KMS-11 (cell line): ENCODE measurements at regions not wholly inside any gene's neighbourhood (a gene's known extent, or its start where the extent isn't known, plus 50 kb on each side); places are given as distances from the start of the nearest gene placed in this dataset.

Source experiments
- H2AFZ ChIP-seq: fragments of 200-600 bp; sonication (generic); 2 replicates; pipeline ENCODE4 v1.6.1; 2016; ENCODE audit warnings: antibody characterized with exemption, mixed run types, low read depth
- H3K27ac ChIP-seq: fragments of 200-600 bp; sonication (generic); 2 replicates; pipeline ENCODE4 v1.6.1; 2016; ENCODE audit warnings: mild to moderate bottlenecking, mixed run types
- H3K27me3 ChIP-seq: fragments of 200-600 bp; sonication (generic); 2 replicates; pipeline ENCODE4 v1.6.1; 2017; ENCODE audit warnings: mild to moderate bottlenecking, low read depth, mixed run types, moderate library complexity; ENCODE audit not compliant: insufficient read depth
- H3K36me3 ChIP-seq: fragments of 200-600 bp; sonication (generic); 2 replicates; pipeline ENCODE4 v1.6.1; 2017; ENCODE audit warnings: mild to moderate bottlenecking, mixed run types; ENCODE audit not compliant: insufficient read depth
- H3K4me1 ChIP-seq: fragments of 200-600 bp; sonication (generic); 2 replicates; pipeline ENCODE4 v1.6.1; 2016; ENCODE audit warnings: mild to moderate bottlenecking, low read depth, mixed run types; ENCODE audit not compliant: poor library complexity, severe bottlenecking
- H3K4me2 ChIP-seq: fragments of 200-600 bp; sonication (generic); 2 replicates; pipeline ENCODE4 v1.7.0; 2016; ENCODE audit warnings: mild to moderate bottlenecking, mixed run types
- H3K4me3 ChIP-seq: fragments of 200-600 bp; sonication (generic); IDR thresholded peaks from 2 replicates; pipeline ENCODE4 v1.6.1; 2017; ENCODE audit warnings: low read depth, low read length, mixed read lengths; ENCODE audit not compliant: insufficient read depth
- H3K79me2 ChIP-seq: fragments of 200-600 bp; sonication (generic); 2 replicates; pipeline ENCODE4 v1.6.1; 2016; ENCODE audit warnings: low read depth, mixed run types; ENCODE audit not compliant: insufficient read depth
- H3K9ac ChIP-seq: fragments of 200-600 bp; sonication (generic); 2 replicates; pipeline ENCODE4 v1.6.1; 2016; ENCODE audit warnings: mild to moderate bottlenecking, mixed run types
- H4K20me1 ChIP-seq: fragments of 200-600 bp; sonication (generic); 2 replicates; pipeline ENCODE4 v1.6.1; 2016; ENCODE audit warnings: mild to moderate bottlenecking, mixed run types; ENCODE audit not compliant: insufficient read depth
- TF ChIP-seq, protein P1 (sequence below): fragments of 200-600 bp; sonication (generic); conservative IDR thresholded peaks from 2 replicates; pipeline ENCODE4 v1.6.1; 2017; ENCODE audit warnings: low read depth, mild to moderate bottlenecking, antibody characterized with exemption, low read length, moderate library complexity, mixed read lengths

DNA sequence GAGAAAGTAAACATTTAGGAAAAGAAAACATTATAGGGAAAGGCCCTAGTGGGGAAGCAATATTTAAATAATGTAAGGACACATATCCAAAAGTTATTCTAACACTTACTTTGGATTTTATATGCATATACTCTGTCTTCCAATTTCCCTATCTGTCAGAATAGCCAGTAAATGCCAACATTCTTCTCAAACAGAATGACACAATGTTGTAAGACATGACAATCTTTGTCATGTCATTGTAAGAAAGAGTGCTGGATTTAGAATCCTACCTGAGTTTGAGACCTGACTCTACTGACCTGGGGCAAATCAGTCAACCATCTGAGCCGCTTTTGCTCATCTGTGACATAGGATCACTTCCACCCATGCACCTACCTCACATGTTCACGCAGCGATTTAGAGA, 198.3 kb downstream of the PHLDA1 start:
- Histone ChIP-seq H3K27me3 (no peaks in the 10 kb centered on the region), H3K4me1 (no peaks in the 10 kb centered on the region), H3K4me3 (no peak overlapping the region), H3K79me2 (no peaks in the 10 kb centered on the region), H3K27ac (no peak overlapping the region), H4K20me1 (no peaks in the 10 kb centered on the region), H3K9ac (no peak overlapping the region), H3K36me3 (no peaks in the 10 kb centered on the region), H2AFZ (no peak overlapping the region), H3K4me2 (no peak overlapping the region)
- TF ChIP-seq, protein P1, sequence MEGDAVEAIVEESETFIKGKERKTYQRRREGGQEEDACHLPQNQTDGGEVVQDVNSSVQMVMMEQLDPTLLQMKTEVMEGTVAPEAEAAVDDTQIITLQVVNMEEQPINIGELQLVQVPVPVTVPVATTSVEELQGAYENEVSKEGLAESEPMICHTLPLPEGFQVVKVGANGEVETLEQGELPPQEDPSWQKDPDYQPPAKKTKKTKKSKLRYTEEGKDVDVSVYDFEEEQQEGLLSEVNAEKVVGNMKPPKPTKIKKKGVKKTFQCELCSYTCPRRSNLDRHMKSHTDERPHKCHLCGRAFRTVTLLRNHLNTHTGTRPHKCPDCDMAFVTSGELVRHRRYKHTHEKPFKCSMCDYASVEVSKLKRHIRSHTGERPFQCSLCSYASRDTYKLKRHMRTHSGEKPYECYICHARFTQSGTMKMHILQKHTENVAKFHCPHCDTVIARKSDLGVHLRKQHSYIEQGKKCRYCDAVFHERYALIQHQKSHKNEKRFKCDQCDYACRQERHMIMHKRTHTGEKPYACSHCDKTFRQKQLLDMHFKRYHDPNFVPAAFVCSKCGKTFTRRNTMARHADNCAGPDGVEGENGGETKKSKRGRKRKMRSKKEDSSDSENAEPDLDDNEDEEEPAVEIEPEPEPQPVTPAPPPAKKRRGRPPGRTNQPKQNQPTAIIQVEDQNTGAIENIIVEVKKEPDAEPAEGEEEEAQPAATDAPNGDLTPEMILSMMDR: no peak

DNA sequence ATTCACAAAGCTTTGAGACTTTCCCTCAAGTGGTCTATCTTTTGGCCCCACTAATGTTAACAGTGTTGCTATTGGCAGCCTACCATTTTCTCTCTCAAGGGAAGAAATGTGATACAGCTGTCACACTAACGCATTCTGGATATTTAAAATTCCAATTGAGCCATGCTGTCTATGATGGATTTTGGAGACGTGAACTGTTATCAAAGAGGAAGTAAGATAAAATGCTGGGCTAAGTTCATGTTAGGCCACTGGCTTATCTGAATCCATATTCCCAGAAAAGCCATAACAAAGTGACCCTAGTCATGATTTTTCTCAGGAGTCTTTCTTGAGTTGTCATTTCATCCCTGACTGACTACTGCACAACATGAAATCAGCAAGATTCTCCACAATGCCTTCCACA, 200.2 kb downstream of the PHLDA1 start:
- no peaks in the 10 kb centered on the region for H3K36me3 ChIP-seq
- TF ChIP-seq, protein P1: no peak
- no peak overlapping the region for H3K9ac ChIP-seq
- H2AFZ ChIP-seq: no peak overlapping the region
- H3K27me3 ChIP-seq: no peaks in the 10 kb centered on the region
- no peaks in the 10 kb centered on the region for H3K4me1 ChIP-seq
- no peaks in the 10 kb centered on the region for H4K20me1 ChIP-seq
- no peak overlapping the region for H3K4me2 ChIP-seq
- no peaks in the 10 kb centered on the region for H3K79me2 ChIP-seq
- H3K27ac ChIP-seq: no peak overlapping the region
- no peak overlapping the region for H3K4me3 ChIP-seq

DNA sequence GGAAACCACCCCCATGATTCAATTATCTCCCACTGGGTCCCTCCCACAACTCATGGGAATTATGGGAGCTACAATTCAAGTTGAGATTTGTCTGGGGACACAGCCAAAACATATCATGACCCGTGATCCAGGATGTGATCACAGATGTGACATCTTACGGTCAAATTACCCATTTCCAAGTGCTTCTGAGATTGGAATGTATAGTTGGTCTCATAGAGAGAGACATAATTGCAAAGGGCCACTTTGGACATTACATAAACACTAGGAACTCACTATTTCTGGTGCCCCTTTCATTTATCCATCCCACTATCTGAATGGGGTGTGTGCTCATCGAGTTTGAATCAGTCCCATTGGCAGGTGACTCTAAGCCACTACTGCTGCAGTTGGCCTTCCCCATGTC, 204.5 kb downstream of the PHLDA1 start:
- H3K79me2 ChIP-seq: no peaks in the 10 kb centered on the region
- TF ChIP-seq, protein P1: no peak
- H2AFZ ChIP-seq: no peak overlapping the region
- H4K20me1 ChIP-seq: no peaks in the 10 kb centered on the region
- no peaks in the 10 kb centered on the region for H3K36me3 ChIP-seq
- H3K4me3 ChIP-seq: no peak overlapping the region
- H3K27me3 ChIP-seq: no peaks in the 10 kb centered on the region
- H3K27ac ChIP-seq: no peak overlapping the region
- no peak overlapping the region for H3K4me2 ChIP-seq
- H3K4me1 ChIP-seq: peaks cover 12% of the 10 kb centered on the region
- no peak overlapping the region for H3K9ac ChIP-seq

DNA sequence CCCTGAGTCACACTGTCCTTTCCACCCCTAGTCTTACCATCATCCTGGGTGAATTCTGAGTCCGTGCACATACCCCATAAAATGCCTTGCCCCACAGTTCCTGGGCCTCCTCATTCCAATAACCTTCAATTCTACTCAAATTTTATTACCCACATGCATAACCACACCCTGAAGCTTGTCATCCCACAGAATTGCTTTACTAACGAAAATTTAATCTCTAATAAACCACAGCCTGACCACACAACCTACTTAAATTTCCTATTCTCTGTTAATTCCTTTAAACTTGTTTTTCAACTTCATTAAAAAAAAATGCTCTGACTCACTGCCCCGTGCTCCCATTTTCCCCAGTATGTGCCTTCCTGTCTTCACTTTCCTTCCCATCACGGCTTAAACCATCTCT, 205.9 kb downstream of the PHLDA1 start:
- H3K27me3 ChIP-seq: no peaks in the 10 kb centered on the region
- TF ChIP-seq, protein P1: no peak
- no peaks in the 10 kb centered on the region for H4K20me1 ChIP-seq
- no peak overlapping the region for H3K4me3 ChIP-seq
- no peaks in the 10 kb centered on the region for H3K36me3 ChIP-seq
- H3K4me1 ChIP-seq: peaks cover 12% of the 10 kb centered on the region
- peak overlapping the region; percentile 8; the same call in 1 of the 2 replicates for H3K4me2 ChIP-seq
- no peaks in the 10 kb centered on the region for H3K79me2 ChIP-seq
- H2AFZ ChIP-seq: no peak overlapping the region
- no peak overlapping the region for H3K27ac ChIP-seq
- no peak overlapping the region for H3K9ac ChIP-seq

DNA sequence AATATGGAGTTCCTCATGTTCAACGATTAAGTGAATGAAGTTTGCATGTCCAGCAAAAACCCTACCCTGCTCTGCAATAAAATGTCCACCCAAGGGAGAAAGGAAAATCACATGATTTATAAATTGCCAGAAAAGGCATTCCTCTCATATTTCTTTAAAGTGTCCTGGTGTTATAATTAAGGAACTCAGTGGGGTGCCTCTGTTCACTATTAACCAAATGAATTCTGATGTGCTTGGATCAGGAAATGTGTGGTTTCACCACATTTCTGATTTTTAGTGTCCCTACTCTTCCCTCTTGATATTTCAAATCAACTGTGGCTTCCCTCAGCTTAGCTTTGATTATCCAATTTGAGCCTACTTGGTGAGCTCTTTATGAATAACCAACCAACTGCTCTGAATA, 208.1 kb downstream of the PHLDA1 start:
- Histone ChIP-seq H3K4me2 (no peak overlapping the region), H4K20me1 (no peaks in the 10 kb centered on the region), H2AFZ (no peak overlapping the region), H3K4me1 (peaks cover 12% of the 10 kb centered on the region), H3K4me3 (no peak overlapping the region), H3K27me3 (no peaks in the 10 kb centered on the region), H3K27ac (no peak overlapping the region), H3K36me3 (no peaks in the 10 kb centered on the region), H3K9ac (no peak overlapping the region), H3K79me2 (no peaks in the 10 kb centered on the region)
- TF ChIP-seq, protein P1: no peak
